OCI-M1 (cell line): ENCODE measurements at regions not wholly inside any gene's neighbourhood (a gene's known extent, or its start where the extent isn't known, plus 50 kb on each side); places are given as distances from the start of the nearest gene placed in this dataset.
"Not testable (repeated sequence)": the region's sequence is repeated elsewhere in the genome, so short reads cannot be mapped to it uniquely, and the experiment has no call there.

Source experiments
- DNase-seq: peaks from one replicate; lab custom pipeline; 2025; lab: John Stamatoyannopoulos, UW

DNA sequence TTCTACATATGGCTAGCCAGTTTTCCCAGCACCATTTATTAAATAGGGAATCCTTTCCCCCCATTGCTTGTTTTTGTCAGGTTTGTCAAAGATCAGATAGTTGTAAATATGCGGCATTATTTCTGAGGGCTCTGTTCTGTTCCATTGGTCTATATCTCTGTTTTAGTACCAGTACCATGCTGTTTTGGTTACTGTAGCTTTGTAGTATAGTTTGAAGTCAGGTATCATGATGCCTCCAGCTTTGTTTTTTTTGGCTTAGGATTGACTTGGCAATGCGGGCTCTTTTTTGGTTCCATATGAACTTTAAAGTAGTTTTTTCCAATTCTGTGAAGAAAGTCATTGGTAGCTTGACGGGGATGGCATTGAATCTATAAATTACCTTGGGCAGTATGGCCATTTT lies 60.0 kb upstream of the GPC3 start:
- not testable (repeated sequence) for DNase-seq

GRCh38 chrX:134067107-134067506 lies 81.7 kb upstream of the GPC3 start:
- not testable (repeated sequence) for DNase-seq

- DNase-seq, result not testable (repeated sequence)
These were observed 86.5 kb upstream of the GPC3 start for GRCh38 chrX:134071899-134072298.

GRCh38 chrX:134073341-134073740 lies 87.9 kb upstream of the GPC3 start:
- no peak for DNase-seq

GRCh38 chrX:134074151-134074550 lies 88.8 kb upstream of the GPC3 start:
- DNase-seq, result no peak

GRCh38 chrX:134075894-134076718 lies 90.7 kb upstream of the GPC3 start:
- DNase-seq, result no peak

DNA sequence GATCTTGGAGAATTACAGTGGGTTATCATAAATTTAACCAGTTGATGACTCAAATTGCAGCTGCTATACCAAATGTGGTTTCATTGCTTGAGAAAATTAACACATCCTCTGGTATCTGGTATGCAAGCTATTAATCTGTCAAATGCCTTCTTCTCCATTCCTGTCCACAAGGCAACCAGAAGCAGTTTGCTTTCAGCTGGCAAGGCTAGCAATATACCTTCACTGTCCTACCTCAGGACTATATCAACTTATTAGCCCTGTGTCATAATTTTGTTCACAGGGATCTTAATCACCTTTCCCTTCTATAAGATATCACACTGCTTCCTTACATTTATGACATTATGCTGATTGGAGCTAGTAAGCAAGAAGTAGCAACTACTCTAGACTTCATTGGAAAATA lies 110.0 kb upstream of the GPC3 start:
- DNase-seq, result no peak

GRCh38 chrX:134101636-134102035 lies 116.2 kb upstream of the GPC3 start:
- DNase-seq, result no peak

- DNase-seq, result no peak
These were observed 121.7 kb upstream of the CCDC160 start for GRCh38 chrX:134115270-134115669.

DNA sequence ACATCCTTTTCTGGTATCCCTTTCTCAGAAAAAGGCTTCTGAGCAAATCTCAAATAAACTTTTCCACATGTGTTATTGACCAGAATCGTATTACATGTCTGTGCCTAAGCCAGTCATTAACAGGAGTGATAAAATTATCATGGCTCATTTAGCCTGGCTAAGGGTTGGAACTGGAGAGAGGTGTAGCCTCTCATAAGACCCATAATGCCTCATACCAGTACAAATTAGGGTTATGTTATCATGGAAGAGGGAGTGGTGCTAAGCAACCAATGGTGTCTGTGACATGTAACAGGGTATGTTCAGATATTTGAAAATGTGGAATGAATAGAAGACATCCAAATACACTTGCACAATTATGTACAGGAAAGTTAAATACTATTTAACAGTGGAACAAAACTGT lies 99.6 kb upstream of the CCDC160 start:
- DNase-seq, result no peak

DNA sequence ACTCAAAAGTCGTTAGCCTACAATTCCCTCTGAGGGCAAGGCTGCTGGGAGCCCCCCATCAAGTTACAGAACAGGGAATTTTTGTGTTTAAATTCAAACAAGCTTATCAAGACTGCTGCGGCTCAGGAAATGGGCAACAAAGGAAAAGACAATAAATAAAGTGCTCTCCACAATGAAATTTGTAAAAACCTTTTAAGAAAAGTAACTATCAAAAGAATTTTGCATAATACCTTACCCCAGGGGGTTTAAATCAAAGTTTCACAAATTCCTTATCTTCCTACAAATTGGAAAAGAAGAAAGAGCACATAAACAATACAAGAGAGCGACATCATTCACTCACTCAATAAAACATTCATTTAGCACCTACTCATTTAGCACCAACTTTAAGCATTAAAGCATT lies 97.9 kb upstream of the CCDC160 start:
- no peak for DNase-seq

DNA sequence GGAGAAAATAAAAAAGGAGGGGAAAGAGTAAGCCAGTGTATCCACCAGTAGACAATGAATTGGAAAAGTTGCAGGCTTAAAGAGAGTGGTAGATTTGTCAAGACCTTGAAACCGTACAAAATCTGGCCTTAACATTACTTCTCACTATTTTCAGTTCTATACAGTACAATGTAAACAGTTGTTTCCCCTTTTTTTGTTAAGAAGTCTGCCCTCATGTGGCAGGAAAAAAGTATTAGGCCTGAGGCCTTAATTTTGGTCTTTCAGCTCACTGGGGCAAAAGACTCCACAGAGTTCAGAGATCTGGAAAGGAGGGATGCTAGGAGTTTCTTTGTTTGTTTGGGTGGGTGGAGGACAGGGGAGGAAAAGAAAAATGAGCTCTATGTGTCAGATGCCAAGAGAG lies 92.8 kb upstream of the CCDC160 start:
- DNase-seq, result peak; percentile 62

DNA sequence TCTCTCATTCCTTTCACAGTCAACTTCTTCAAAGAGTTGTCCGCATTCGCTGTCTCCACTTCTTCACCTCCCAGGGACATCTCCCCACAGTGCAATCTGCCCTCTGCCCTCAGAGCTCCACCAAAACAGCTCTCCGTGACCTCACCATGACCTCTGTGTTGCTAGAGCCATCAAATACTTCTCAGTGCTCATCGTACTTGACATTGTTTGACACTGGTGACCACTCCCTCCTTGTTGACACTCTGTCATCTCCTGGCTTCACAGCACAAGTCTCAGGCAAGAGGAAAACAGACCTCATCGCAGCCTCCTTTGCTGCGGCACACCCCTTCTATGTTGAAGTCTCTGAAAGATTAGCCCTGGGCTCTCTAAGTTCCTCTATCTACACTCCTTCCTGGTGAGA lies 90.5 kb upstream of the CCDC160 start:
- no peak for DNase-seq

- peak; percentile 29 for DNase-seq
These were observed 88.8 kb upstream of the CCDC160 start for GRCh38 chrX:134148172-134148692.

DNA sequence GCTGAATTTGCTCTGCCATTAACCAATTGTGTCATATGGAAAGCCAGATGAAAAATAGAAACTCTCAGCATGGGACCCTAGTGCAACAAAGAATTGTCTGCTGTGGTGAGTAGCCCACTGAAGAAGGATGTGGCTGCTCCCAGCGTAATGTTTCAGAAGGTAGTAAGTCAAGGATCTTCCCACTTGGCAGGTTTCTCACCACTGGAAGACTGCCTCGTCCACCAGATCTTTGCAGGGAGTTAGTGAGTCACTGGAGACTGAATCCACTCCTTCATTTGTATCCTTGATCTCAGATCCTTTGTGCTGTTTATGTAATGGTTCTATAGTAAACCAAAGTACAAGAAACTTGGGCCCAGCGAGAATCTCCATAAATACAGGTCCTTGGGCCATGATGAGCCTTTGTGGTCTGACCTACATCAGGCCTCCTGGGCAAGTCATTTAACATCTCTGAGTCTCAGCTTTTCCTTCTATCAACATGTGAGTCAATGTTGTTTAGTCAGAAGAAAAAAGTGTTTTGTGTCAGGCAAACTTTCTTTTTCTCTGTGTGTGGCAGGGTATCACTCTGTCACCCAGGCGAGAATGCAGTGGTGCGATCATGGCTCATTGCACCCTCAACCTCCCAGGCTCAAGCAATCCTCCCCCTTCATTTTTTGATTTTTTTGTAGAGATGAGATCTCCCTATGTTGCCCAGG lies 78.0 kb upstream of the CCDC160 start:
- no peak for DNase-seq

- DNase-seq, result no peak
These were observed 75.8 kb upstream of the CCDC160 start for GRCh38 chrX:134161162-134161561.

GRCh38 chrX:134162032-134162431 lies 75.0 kb upstream of the CCDC160 start:
- DNase-seq, result no peak

- no peak for DNase-seq
These were observed 73.1 kb upstream of the CCDC160 start for GRCh38 chrX:134163836-134164235.

DNA sequence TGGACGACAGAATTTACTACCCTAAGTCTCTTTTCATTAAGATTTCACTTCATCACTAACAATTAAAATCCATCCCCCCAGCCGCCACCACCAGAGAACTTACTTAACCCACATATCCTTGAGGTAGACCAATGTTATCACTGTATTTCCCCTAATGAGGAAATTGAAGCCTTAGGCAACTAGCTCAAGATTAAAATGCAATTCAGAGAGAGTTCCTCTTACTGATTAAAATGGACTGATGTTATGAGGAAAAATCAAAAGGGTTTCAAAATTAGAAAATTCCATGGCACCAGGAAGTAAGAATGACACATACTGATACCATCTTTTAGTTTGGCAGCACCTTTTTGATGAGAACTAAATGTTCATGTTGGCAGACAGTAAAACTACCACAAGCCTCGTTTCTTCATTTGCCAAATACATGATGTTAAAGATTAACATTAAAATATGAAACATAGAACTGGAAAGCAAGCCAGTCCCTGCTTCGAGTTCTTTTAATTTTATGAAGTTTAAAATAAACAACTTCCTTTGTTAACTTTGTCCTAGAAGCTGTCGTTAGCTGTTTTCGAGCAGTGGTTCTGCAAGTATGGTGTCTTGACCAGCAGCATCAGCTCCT lies 69.3 kb upstream of the CCDC160 start:
- no peak for DNase-seq

GRCh38 chrX:134171661-134172587 lies 65.1 kb upstream of the CCDC160 start:
- DNase-seq, result peak; percentile 57

GRCh38 chrX:134172588-134173259 lies 64.3 kb upstream of the CCDC160 start:
- DNase-seq, result peak; percentile 16
